Thoracic aorta (tissue), 2 donors: ENCODE measurements at regions not wholly inside any gene's neighbourhood (a gene's known extent, or its start where the extent isn't known, plus 50 kb on each side); places are given as distances from the start of the nearest gene placed in this dataset.
"Not testable (repeated sequence)": the region's sequence is repeated elsewhere in the genome, so short reads cannot be mapped to it uniquely, and the experiment has no call there.

Source experiments
- ATAC-seq: fragments of 150-250 bp; one replicate; pipeline ENCODE4 v1.8.0; 2017; ENCODE audit warnings: low read depth; ENCODE audit not compliant: insufficient number of reproducible peaks, low FRiP score
- DNase-seq: peaks from one replicate; pipeline ENCODE4 v3.0.0-alpha.2; 2020; ENCODE audit warnings: low spot score
- H3K27ac ChIP-seq, 2 donors: fragments of 200-600 bp; sonication (generic); 1 replicate in 1 of 2; 2 replicates in 1 of 2; pipeline ENCODE4 v1.5.1; 2016; ENCODE audit warnings: mild to moderate bottlenecking in 2 of 2, moderate library complexity in 2 of 2
- H3K27me3 ChIP-seq: fragments of 200-600 bp; sonication (generic); replicated peaks from 2 replicates; pipeline ENCODE4 v1.6.0; 2016; ENCODE audit warnings: mild to moderate bottlenecking; ENCODE audit not compliant: insufficient read depth
- H3K36me3 ChIP-seq: fragments of 200-600 bp; sonication (generic); one replicate; pipeline ENCODE4 v1.5.1; 2016
- H3K4me1 ChIP-seq, 2 donors: fragments of 200-600 bp; sonication (generic); 1 replicate in 1 of 2; 2 replicates in 1 of 2; pipeline versions ENCODE4 v1.5.1 to v1.6.0; 2016; ENCODE audit warnings: low read depth in 2 of 2, mild to moderate bottlenecking in 1 of 2; ENCODE audit not compliant: control insufficient read depth in 1 of 2
- H3K4me3 ChIP-seq: fragments of 200-600 bp; sonication (generic); 2 replicates; pipeline ENCODE4 v1.5.1; 2016; ENCODE audit warnings: mild to moderate bottlenecking
- H3K9me3 ChIP-seq: fragments of 200-600 bp; sonication (generic); 2 replicates; pipeline ENCODE4 v1.5.1; 2016
- TF ChIP-seq, protein P1 (sequence below): fragments of 200-600 bp; sonication (generic); IDR thresholded peaks from one replicate; pipeline ENCODE4 v1.5.1; 2019; ENCODE audit warnings: antibody characterized with exemption

DNA sequence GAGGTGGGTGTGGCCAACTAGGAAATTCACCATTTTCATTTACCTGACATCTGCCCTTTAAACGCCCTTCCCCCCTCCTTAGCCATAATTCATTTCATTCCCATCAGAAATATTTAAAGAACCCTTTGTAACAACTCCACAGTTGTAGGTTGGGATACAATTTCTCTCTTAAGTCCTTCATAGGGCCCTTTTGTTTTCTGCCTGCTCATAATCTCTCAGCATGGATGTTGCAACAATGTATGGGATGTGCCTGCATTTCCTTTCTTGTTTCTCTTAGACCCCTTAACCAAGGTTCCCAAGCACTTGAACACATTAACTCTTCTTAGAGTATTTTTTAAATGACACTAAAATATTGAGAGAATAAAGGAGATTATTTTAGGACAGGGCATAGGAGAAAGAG lies 51.7 kb upstream of the MYO10 start:
- Histone ChIP-seq H3K27me3 (no peaks in the 10 kb centered on the region), H3K4me1 (no peaks in the 10 kb centered on the region), H3K4me3 (no peak overlapping the region), H3K9me3 (no peaks in the 10 kb centered on the region), H3K36me3 (no peaks in the 10 kb centered on the region), H3K27ac (no peak overlapping the region)
- ATAC-seq (no peak), DNase-seq (no peak)
- TF ChIP-seq, protein P1, sequence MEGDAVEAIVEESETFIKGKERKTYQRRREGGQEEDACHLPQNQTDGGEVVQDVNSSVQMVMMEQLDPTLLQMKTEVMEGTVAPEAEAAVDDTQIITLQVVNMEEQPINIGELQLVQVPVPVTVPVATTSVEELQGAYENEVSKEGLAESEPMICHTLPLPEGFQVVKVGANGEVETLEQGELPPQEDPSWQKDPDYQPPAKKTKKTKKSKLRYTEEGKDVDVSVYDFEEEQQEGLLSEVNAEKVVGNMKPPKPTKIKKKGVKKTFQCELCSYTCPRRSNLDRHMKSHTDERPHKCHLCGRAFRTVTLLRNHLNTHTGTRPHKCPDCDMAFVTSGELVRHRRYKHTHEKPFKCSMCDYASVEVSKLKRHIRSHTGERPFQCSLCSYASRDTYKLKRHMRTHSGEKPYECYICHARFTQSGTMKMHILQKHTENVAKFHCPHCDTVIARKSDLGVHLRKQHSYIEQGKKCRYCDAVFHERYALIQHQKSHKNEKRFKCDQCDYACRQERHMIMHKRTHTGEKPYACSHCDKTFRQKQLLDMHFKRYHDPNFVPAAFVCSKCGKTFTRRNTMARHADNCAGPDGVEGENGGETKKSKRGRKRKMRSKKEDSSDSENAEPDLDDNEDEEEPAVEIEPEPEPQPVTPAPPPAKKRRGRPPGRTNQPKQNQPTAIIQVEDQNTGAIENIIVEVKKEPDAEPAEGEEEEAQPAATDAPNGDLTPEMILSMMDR = no peak

DNA sequence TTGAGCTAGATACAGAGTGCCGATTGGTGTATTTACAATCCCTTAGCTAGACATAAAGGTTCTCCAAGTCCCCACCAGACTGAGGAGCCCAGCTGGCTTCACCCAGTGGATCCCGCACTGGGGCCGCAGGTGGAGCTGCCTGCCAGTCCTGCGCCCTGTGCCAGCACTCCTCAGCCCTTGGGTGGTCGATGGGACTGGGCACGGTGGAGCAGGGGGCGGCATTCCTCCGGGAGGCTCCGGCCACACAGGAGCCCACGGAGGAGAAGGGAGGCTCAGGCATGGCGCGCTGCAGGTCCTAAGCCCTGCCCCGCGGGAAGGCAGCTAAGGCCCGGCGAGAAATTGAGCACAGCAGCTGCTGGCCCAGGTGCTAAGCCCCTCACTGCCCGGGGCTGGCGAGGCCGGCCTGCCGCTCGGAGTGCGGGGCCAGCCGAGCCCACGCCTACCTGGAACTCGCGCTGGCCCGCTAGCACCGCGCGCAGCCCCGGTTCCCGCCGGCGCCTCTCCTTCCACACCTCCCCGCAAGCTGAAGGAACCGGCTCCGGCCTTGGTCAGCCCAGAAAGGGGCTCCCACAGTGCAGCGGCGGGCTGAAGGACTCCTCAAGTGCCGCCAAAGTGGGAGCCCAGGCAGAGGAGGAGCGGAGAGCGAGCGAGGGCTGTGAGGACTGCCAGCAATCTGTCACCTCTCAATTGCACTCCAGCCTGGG lies 54.9 kb upstream of the MYO10 start:
- not testable (repeated sequence) for DNase-seq, H3K9me3 ChIP-seq, H3K27ac ChIP-seq, ATAC-seq, H3K4me1 ChIP-seq, H3K27me3 ChIP-seq, H3K36me3 ChIP-seq, H3K4me3 ChIP-seq

DNA sequence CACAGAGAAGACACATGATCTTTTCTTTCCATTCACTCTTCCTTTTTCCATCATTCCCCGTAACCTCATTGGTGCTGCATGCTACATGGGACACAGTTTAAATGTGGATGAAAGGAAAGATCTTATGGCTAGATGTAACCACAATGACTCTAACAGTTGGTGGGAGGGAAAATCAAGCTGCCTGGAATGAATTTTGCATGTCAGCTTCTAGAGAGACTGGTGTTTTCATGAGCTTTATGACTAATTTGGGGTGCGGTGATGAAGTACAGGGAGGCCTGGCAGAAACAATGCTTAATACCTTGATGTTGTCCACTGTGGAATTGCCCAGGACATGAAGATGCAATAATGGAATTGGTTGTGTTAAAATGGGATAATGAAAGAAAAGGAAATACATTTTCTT lies 55.9 kb upstream of the MYO10 start:
- no peaks in the 10 kb centered on the region for H3K9me3 ChIP-seq
- ATAC-seq = no peak
- no peaks in the 10 kb centered on the region for H3K36me3 ChIP-seq
- DNase-seq = no peak
- no peaks in the 10 kb centered on the region for H3K4me1 ChIP-seq
- no peaks in the 10 kb centered on the region for H3K27me3 ChIP-seq
- no peak overlapping the region for H3K27ac ChIP-seq
- H3K4me3 ChIP-seq = no peak overlapping the region
- TF ChIP-seq, protein P1 = no peak

DNA sequence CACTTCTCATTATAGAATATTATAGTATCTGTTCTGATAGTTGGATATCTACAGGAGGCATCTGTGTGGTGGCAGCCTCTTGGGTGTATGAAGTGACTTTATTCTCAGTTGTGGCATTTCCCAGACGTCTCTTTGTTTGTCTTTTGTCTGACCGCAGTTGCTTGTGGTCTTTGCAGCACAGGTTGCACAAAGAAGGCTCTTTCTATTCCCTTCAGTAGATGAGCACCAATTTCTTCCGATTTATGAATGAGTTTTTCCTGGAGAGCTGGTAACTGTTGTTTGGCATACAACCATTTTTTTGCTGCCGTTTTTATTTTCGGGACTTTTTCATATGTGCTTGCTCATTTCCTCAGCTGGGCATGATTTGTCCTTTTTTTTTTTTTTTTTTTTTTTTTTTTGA lies 56.4 kb upstream of the MYO10 start:
- H3K4me1 ChIP-seq = no peaks in the 10 kb centered on the region
- no peak for ATAC-seq
- TF ChIP-seq, protein P1 = no peak

DNA sequence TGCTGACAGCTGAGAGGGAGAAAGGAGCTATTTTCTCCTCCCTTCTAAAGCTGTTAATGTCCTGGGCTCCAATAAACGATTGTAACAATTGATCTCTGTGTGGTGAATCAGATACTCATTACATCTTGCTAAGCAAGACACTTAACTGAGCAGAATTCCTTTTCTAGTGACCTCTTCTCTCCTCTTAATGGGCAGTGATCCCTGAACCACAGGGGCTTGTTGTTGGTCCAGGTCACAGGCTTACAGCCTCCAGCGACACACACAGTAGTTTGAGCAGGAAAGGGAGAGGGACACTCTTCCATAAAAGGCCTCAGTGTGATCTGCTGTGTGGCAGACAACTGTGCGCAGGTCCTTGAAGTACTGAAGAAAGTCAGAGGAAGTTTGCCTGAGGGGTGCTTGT lies 58.5 kb upstream of the MYO10 start:
- Histone ChIP-seq H3K9me3 (no peaks in the 10 kb centered on the region), H3K4me3 (no peak overlapping the region), H3K4me1 (no peaks in the 10 kb centered on the region), H3K36me3 (no peaks in the 10 kb centered on the region), H3K27me3 (no peaks in the 10 kb centered on the region), H3K27ac (no peak overlapping the region)
- DNase-seq = no peak
- TF ChIP-seq, protein P1 = no peak
- no peak for ATAC-seq

More for the DNA sequence above, 56.4 kb upstream of the MYO10 start:
- Histone ChIP-seq H3K9me3 (no peaks in the 10 kb centered on the region), H3K27ac (no peak overlapping the region), H3K36me3 (no peaks in the 10 kb centered on the region), H3K27me3 (no peaks in the 10 kb centered on the region), H3K4me3 (no peak overlapping the region)
- DNase-seq = no peak

DNA sequence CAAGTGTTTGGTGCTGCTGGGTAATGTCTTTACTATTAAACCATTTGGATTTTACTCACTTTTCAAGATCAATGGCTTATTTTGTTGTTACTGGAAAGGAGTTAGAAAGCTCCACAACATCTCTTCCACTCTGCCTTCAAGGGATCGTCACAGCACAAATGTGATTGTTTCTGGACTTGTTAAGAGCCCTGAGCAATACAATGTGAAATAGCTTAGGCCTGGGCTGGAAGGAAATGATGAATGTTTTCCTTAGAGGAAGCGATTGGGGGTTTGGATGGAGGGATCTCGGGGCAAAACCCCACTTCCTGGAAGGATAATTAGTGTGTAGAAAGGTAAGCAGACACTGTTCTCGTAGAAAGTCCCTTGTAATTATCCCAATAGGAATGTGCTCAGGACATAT lies 59.3 kb upstream of the MYO10 start:
- H3K36me3 ChIP-seq = no peaks in the 10 kb centered on the region
- ATAC-seq = no peak
- H3K4me1 ChIP-seq = peaks cover 0 to 7% of the 10 kb centered on the region in 2 donors
- TF ChIP-seq, protein P1 = no peak
- no peak overlapping the region for H3K4me3 ChIP-seq
- no peak overlapping the region for H3K27ac ChIP-seq
- no peaks in the 10 kb centered on the region for H3K9me3 ChIP-seq
- DNase-seq = no peak
- no peaks in the 10 kb centered on the region for H3K27me3 ChIP-seq
